ENCODE measurements at regions not wholly inside any gene's neighbourhood (a gene's known extent, or its start where the extent isn't known, plus 50 kb on each side); places are given as distances from the start of the nearest gene placed in this dataset.
A peak's percentile ranks its signal among the peaks of the same experiment; 100 is the strongest.
"Not testable (repeated sequence)": the region's sequence is repeated elsewhere in the genome, so short reads cannot be mapped to it uniquely, and the experiment has no call there.

- dilution Hi-C loops (cut with MboI; ENCODE audit: extremely low pct_ligation_motif_present, low sequenced_read_pairs) (no loop called here), intact Hi-C loops (cut with micrococcal nuclease) (no loop called here)
- Histone ChIP-seq H3K27me3 (ENCODE audit: control insufficient read depth in 2 of 2, insufficient read depth in 2 of 2, low read length in 2 of 2) (no peaks in the 10 kb centered on the region), H3K4me3 (replicated peaks in 1 of 3; ENCODE audit: insufficient read depth in 1 of 3, low read depth in 1 of 3, low read length in 3 of 3) (no peak overlapping the region), H3K79me2 (ENCODE audit: control insufficient read depth, insufficient read depth, low read length) (no peaks in the 10 kb centered on the region), H3K36me3 (ENCODE audit: control insufficient read depth in 2 of 2, extremely low read depth in 1 of 2, insufficient read depth in 2 of 2, low read length in 2 of 2) (no peaks in the 10 kb centered on the region), H3K9me3 (replicated peaks; ENCODE audit: control insufficient read depth, insufficient read depth, low read length) (no peaks in the 10 kb centered on the region), H3K4me2 (ENCODE audit: insufficient read depth, low read length) (peak overlapping the region; percentile 43), H4K20me1 (replicated peaks; ENCODE audit: control insufficient read depth, extremely low read depth, insufficient read depth, low read length) (no peaks in the 10 kb centered on the region), H3K9me1 (replicated peaks; ENCODE audit: control insufficient read depth, extremely low read depth, insufficient read depth, low read length) (no peaks in the 10 kb centered on the region), H3K27ac (ENCODE audit: insufficient read depth, low read depth, low read length) (no peak overlapping the region), H3K4me1 (ENCODE audit: control insufficient read depth, extremely low read depth, insufficient read depth, low read length) (peaks cover 7% of the 10 kb centered on the region), H3K9ac (replicated peaks; ENCODE audit: extremely low read depth, insufficient read depth, low read length) (no peak overlapping the region), H2AFZ (ENCODE audit: low read depth, low read length) (peak overlapping the region; percentile 13)
- BruUV-seq (replicated peaks), result no TSS peak
- DNase-seq (ENCODE audit: low read depth, low spot score) (peak; percentile 59), FAIRE-seq (peak; percentile 60)
- POLR2A ChIA-PET, result no interaction called here
- TF ChIP-seq CTCF (IDR thresholded peaks at IDR 0.05; ENCODE audit: extremely low read depth in 1 of 2, insufficient read depth in 1 of 2, low read depth in 1 of 2, low read length in 2 of 2), result peak in 1 of 2 donors; percentile 4
- no peak for TF ChIP-seq GATA2 (IDR thresholded peaks at IDR 0.05; ENCODE audit: insufficient read depth, insufficient read length, low read depth, low read length)
- CTCF ChIA-PET, result interaction anchor here (1.2 to 1.7 kb wide), 2 partner anchors 69 to 234 kb away, joined by 3 to 5 read pairs; no protein-coding TSS in a partner anchor
These were observed 57.6 kb upstream of the TIAM2 start for GRCh38 chr6:154937306-154938220.

- dilution Hi-C loops (cut with MboI; ENCODE audit: extremely low pct_ligation_motif_present, low sequenced_read_pairs), result no loop called here
- Histone ChIP-seq H3K27ac (ENCODE audit: insufficient read depth, low read depth, low read length) (no peak overlapping the region), H3K9ac (replicated peaks; ENCODE audit: extremely low read depth, insufficient read depth, low read length) (no peak overlapping the region), H3K9me1 (replicated peaks; ENCODE audit: control insufficient read depth, extremely low read depth, insufficient read depth, low read length) (no peaks in the 10 kb centered on the region), H3K36me3 (ENCODE audit: control insufficient read depth in 2 of 2, extremely low read depth in 1 of 2, insufficient read depth in 2 of 2, low read length in 2 of 2) (no peaks in the 10 kb centered on the region), H3K4me3 (replicated peaks in 1 of 3; ENCODE audit: insufficient read depth in 1 of 3, low read depth in 1 of 3, low read length in 3 of 3) (no peak overlapping the region), H3K9me3 (replicated peaks; ENCODE audit: control insufficient read depth, insufficient read depth, low read length) (no peaks in the 10 kb centered on the region), H3K27me3 (ENCODE audit: control insufficient read depth in 2 of 2, insufficient read depth in 2 of 2, low read length in 2 of 2) (no peaks in the 10 kb centered on the region), H4K20me1 (replicated peaks; ENCODE audit: control insufficient read depth, extremely low read depth, insufficient read depth, low read length) (no peaks in the 10 kb centered on the region), H2AFZ (ENCODE audit: low read depth, low read length) (no peak overlapping the region), H3K4me2 (ENCODE audit: insufficient read depth, low read length) (peak overlapping the region; percentile 43), H3K4me1 (ENCODE audit: control insufficient read depth, extremely low read depth, insufficient read depth, low read length) (peaks cover 4% of the 10 kb centered on the region), H3K79me2 (ENCODE audit: control insufficient read depth, insufficient read depth, low read length) (no peaks in the 10 kb centered on the region)
- intact Hi-C loops (cut with micrococcal nuclease), result no loop called here
- FAIRE-seq (no peak), DNase-seq (ENCODE audit: low read depth, low spot score) (no peak)
- CTCF ChIA-PET, result interaction anchor here (1.0 to 1.7 kb wide), 3 partner anchors 22 to 234 kb away, joined by 3 to 5 read pairs (median 4); no protein-coding TSS in a partner anchor
- POLR2A ChIA-PET, result no interaction called here
- no TSS peak for BruUV-seq (replicated peaks)
- TF ChIP-seq JUN (IDR thresholded peaks at IDR 0.05; ENCODE audit: borderline replicate concordance, insufficient read depth, insufficient read length, low read depth) (no peak), EZH2 (IDR thresholded peaks at IDR 0.05; ENCODE audit: borderline replicate concordance, low read depth, low read length, severe bottlenecking) (no peak), FOS (IDR thresholded peaks at IDR 0.05; ENCODE audit: borderline replicate concordance, insufficient read depth, low read length) (no peak), MAX (IDR thresholded peaks at IDR 0.05; ENCODE audit: insufficient read depth, insufficient read length) (no peak)
These were observed 56.9 kb upstream of the TIAM2 start for GRCh38 chr6:154938221-154938580.

- H3K9me3 ChIP-seq (replicated peaks; ENCODE audit: control insufficient read depth, insufficient read depth, low read length); H2AFZ ChIP-seq (ENCODE audit: low read depth, low read length); FAIRE-seq; BruUV-seq (replicated peaks); H3K36me3 ChIP-seq (ENCODE audit: control insufficient read depth in 2 of 2, extremely low read depth in 1 of 2, insufficient read depth in 2 of 2, low read length in 2 of 2); H3K4me2 ChIP-seq (ENCODE audit: insufficient read depth, low read length); DNase-seq (ENCODE audit: low read depth, low spot score); H3K79me2 ChIP-seq (ENCODE audit: control insufficient read depth, insufficient read depth, low read length); H3K27ac ChIP-seq (ENCODE audit: insufficient read depth, low read depth, low read length); POLR2A ChIA-PET; H3K9ac ChIP-seq (replicated peaks; ENCODE audit: extremely low read depth, insufficient read depth, low read length); intact Hi-C loops (cut with micrococcal nuclease); H3K27me3 ChIP-seq (ENCODE audit: control insufficient read depth in 2 of 2, insufficient read depth in 2 of 2, low read length in 2 of 2); H3K9me1 ChIP-seq (replicated peaks; ENCODE audit: control insufficient read depth, extremely low read depth, insufficient read depth, low read length); H4K20me1 ChIP-seq (replicated peaks; ENCODE audit: control insufficient read depth, extremely low read depth, insufficient read depth, low read length); H3K4me3 ChIP-seq (replicated peaks in 1 of 3; ENCODE audit: insufficient read depth in 1 of 3, low read depth in 1 of 3, low read length in 3 of 3); H3K4me1 ChIP-seq (ENCODE audit: control insufficient read depth, extremely low read depth, insufficient read depth, low read length); dilution Hi-C loops (cut with MboI; ENCODE audit: extremely low pct_ligation_motif_present, low sequenced_read_pairs): not testable (repeated sequence)
- CTCF ChIA-PET, result interaction anchor here (1.0 to 1.7 kb wide), 3 partner anchors 21 to 233 kb away, joined by 3 to 5 read pairs (median 4); no protein-coding TSS in a partner anchor
These were observed 56.3 kb upstream of the TIAM2 start for GRCh38 chr6:154938727-154939285.
